ENCODE measurements at regions not wholly inside any gene's neighbourhood (a gene's known extent, or its start where the extent isn't known, plus 50 kb on each side); places are given as distances from the start of the nearest gene placed in this dataset.
A peak's percentile ranks its signal among the peaks of the same experiment; 100 is the strongest.
"Not testable (repeated sequence)": the region's sequence is repeated elsewhere in the genome, so short reads cannot be mapped to it uniquely, and the experiment has no call there.

DNA sequence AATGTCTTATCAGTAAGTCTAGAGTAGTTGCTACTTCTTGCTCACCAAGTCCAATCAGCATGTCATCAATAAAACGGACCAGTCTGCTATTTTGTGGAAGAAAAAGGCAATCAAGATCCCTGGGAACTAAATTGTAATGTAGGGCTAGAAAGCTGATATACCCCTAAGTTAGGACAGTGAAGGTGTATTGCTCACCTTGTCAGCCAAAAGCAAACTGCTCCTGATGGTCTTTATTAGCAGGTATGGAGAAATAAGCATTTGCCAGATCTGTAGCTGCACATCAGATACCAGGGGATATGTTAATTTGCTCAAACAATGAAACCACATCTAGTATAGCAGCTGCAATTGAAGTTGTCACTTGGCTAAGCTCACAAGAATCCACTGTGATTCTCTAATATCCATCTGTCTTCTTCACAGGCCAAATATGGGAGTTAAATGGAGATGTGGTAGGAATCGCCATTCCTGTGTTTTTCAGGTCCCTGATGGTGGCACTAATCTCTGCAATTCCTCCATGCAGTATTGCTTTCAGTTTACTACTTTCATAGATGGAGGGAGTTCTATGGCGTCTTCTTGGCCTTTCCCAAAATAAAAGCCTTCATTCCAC lies 75.0 kb downstream of the TMEM237 start:
- Histone ChIP-seq H3K27me3 (replicated peaks; ENCODE audit: control insufficient read depth, insufficient read depth, low read length) (no peaks in the 10 kb centered on the region), H3K4me3 (ENCODE audit: low read length) (no peak overlapping the region), H3K36me3 (ENCODE audit: control insufficient read depth, insufficient read depth, low read length, severe bottlenecking) (no peaks in the 10 kb centered on the region), H3K4me1 (ENCODE audit: control insufficient read depth, insufficient read depth, low read length) (no peaks in the 10 kb centered on the region), H3K9ac (ENCODE audit: low read length) (no peak overlapping the region), H3K9me3 (ENCODE audit: control insufficient read depth, low read length) (no peaks in the 10 kb centered on the region)
- no peak for DNase-seq (ENCODE audit: low read depth)

DNA sequence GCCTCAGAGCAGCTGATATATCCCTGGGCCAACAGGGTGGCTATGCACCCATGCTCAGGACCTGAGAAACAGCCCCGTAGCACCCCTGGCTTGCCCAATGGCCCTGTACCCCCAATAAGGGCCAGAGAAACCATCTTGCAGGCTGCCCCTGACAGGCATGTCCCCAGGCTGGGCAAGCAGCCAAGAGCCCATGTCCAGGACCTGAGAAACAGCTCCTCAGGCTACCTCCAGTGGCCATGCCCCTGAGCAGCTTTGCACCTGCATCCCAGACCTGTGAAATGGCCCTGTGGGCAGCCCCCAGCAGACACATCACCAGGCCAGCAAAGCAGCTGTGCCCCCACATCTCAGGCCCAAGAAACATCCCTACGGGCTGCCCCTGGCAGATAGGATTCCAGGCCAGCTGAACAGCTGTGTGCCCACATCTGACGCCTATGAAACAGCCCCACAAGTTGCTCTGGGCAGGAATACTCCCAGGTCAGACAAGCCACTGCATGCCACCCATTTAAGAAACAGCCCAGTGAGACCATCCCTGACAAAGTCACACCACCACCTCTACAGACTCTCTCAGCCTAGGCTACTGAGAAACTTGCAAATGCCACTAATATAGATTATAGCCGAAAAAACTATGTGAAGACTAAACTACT lies 84.1 kb downstream of the TMEM237 start:
- H3K9ac ChIP-seq (ENCODE audit: low read length), result no peak overlapping the region
- no peaks in the 10 kb centered on the region for H3K4me1 ChIP-seq (ENCODE audit: control insufficient read depth, insufficient read depth, low read length)
- H3K4me3 ChIP-seq (ENCODE audit: low read length), result no peak overlapping the region
- DNase-seq (ENCODE audit: low read depth), result no peak
- H3K9me3 ChIP-seq (ENCODE audit: control insufficient read depth, low read length), result no peaks in the 10 kb centered on the region
- H3K27me3 ChIP-seq (replicated peaks; ENCODE audit: control insufficient read depth, insufficient read depth, low read length), result peaks cover 4% of the 10 kb centered on the region
- H3K36me3 ChIP-seq (ENCODE audit: control insufficient read depth, insufficient read depth, low read length, severe bottlenecking), result no peaks in the 10 kb centered on the region

DNA sequence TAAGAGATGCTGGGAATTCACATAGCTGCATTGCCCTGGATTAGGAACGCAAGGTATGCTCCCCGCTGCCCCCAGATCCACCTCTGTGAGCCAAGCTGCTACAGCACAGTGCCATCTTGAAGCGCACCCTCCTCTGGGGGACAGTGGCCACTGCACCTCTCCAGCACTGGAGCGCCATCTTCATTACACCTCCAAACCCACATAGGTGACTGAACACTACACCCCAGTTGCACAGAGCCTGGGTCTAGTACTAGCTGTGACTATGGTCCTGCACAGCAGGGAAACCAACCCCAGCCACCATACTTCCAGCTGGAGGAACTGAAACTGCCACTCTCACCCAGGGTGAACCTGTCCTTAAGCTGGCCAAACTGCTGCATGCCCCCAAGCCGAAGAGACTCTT lies 84.6 kb downstream of the TMEM237 start:
- Histone ChIP-seq H3K4me1 (ENCODE audit: control insufficient read depth, insufficient read depth, low read length) (no peaks in the 10 kb centered on the region), H3K9me3 (ENCODE audit: control insufficient read depth, low read length) (no peaks in the 10 kb centered on the region), H3K4me3 (ENCODE audit: low read length) (no peak overlapping the region), H3K9ac (ENCODE audit: low read length) (no peak overlapping the region), H3K27me3 (replicated peaks; ENCODE audit: control insufficient read depth, insufficient read depth, low read length) (peaks cover 4% of the 10 kb centered on the region), H3K36me3 (ENCODE audit: control insufficient read depth, insufficient read depth, low read length, severe bottlenecking) (no peaks in the 10 kb centered on the region)
- DNase-seq (ENCODE audit: low read depth), result no peak

DNA sequence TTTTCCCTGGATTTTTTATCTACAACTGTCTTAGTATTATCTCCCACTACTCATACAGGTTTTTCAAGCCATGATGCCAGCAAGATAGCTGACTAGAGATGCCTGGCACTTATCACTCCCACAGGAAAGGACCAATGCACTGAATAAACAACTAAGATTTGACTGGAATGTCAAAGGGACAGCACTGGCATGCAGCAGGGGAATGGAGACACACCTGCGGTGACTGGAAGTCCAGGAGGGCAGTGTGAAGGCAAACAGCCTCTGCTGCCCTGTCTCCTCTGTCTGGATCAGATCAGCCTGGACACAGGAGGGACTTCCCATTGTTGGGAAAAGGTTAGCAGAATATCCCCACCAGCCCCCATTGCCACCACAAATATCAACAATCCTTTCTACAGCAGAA lies 85.1 kb downstream of the TMEM237 start:
- H3K4me3 ChIP-seq (ENCODE audit: low read length), result no peak overlapping the region
- H3K4me1 ChIP-seq (ENCODE audit: control insufficient read depth, insufficient read depth, low read length), result no peaks in the 10 kb centered on the region
- H3K9me3 ChIP-seq (ENCODE audit: control insufficient read depth, low read length), result no peaks in the 10 kb centered on the region
- no peak for DNase-seq (ENCODE audit: low read depth)
- peaks cover 4% of the 10 kb centered on the region for H3K27me3 ChIP-seq (replicated peaks; ENCODE audit: control insufficient read depth, insufficient read depth, low read length)
- H3K9ac ChIP-seq (ENCODE audit: low read length), result no peak overlapping the region
- H3K36me3 ChIP-seq (ENCODE audit: control insufficient read depth, insufficient read depth, low read length, severe bottlenecking), result no peaks in the 10 kb centered on the region

DNA sequence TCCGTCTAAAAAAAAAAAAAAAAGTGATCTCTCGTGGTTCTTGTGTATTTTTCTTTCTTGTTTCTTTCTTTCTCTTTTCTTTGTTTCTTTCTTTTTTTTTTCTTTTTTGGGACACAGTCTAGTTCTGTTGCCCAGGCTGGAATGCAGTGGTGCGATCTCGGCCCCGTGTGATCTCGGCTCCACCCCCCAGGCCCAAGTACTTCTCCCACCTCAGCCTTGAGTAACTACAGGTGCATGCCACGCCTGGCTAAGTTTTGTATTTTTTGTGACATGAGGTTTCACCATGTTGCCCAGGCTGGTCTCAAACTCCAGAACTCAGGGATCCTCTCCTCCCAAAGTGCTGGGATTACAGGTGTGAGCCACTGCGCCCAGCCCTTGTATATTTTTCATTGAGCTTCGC lies 91.4 kb downstream of the TMEM237 start:
- Histone ChIP-seq H3K9ac (ENCODE audit: low read length) (no peak overlapping the region), H3K4me1 (ENCODE audit: control insufficient read depth, insufficient read depth, low read length) (peaks cover under 1% of the 10 kb centered on the region)
- DNase-seq (ENCODE audit: low read depth), result no peak

DNA sequence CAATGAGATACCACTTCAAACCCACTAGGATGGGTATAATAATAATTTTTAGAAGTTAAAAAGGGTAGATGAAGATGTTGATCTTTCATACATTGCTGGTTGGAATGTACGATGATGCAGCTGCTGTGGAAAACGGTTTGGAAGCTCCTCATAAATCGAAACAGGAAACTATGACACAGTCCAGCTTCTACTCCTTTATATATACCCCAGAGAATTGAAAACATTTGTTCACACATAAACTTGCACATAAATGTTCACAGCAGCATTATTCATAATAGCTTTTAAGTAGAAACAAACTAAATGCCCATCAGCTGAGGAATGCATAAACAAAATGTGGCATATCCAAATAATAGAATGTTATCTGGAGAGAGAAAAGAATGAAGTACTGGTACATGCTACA lies 95.0 kb downstream of the STRADB start:
- Histone ChIP-seq H3K9me3 (ENCODE audit: control insufficient read depth, low read length) (no peaks in the 10 kb centered on the region), H3K36me3 (ENCODE audit: control insufficient read depth, insufficient read depth, low read length, severe bottlenecking) (no peaks in the 10 kb centered on the region), H3K9ac (ENCODE audit: low read length) (no peak overlapping the region), H3K27me3 (replicated peaks; ENCODE audit: control insufficient read depth, insufficient read depth, low read length) (no peaks in the 10 kb centered on the region), H3K4me3 (ENCODE audit: low read length) (no peak overlapping the region), H3K4me1 (ENCODE audit: control insufficient read depth, insufficient read depth, low read length) (peaks cover 5% of the 10 kb centered on the region)
- DNase-seq (ENCODE audit: low read depth), result peak; percentile 49

More for the DNA sequence above, 91.4 kb downstream of the TMEM237 start:
- no peak overlapping the region for H3K4me3 ChIP-seq (ENCODE audit: low read length)
- H3K36me3 ChIP-seq (ENCODE audit: control insufficient read depth, insufficient read depth, low read length, severe bottlenecking), result no peaks in the 10 kb centered on the region
- no peaks in the 10 kb centered on the region for H3K27me3 ChIP-seq (replicated peaks; ENCODE audit: control insufficient read depth, insufficient read depth, low read length)
- H3K9me3 ChIP-seq (ENCODE audit: control insufficient read depth, low read length), result no peaks in the 10 kb centered on the region

DNA sequence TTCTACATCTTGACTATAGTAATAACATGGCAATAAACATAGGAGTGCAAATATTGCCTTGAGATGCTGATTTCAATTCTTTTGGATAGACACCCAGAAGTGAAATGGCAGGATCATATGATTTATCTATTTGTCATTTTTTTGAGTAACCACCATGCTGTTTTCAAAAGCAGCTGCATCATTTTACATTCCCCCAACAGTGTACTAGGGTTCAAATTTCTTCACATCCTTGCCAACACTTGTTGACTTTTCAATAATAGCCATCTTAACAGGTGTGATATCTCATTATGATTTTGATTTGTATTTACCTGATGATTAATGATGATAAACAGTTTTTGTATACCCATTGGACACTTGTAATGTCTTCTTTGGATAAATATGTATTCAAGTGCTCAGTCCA lies 90.8 kb downstream of the STRADB start:
- H3K36me3 ChIP-seq (ENCODE audit: control insufficient read depth, insufficient read depth, low read length, severe bottlenecking), result no peaks in the 10 kb centered on the region
- peaks cover 29% of the 10 kb centered on the region for H3K9me3 ChIP-seq (ENCODE audit: control insufficient read depth, low read length)
- H3K9ac ChIP-seq (ENCODE audit: low read length), result no peak overlapping the region
- peaks cover 9% of the 10 kb centered on the region for H3K27me3 ChIP-seq (replicated peaks; ENCODE audit: control insufficient read depth, insufficient read depth, low read length)
- H3K4me1 ChIP-seq (ENCODE audit: control insufficient read depth, insufficient read depth, low read length), result peaks cover 5% of the 10 kb centered on the region
- H3K4me3 ChIP-seq (ENCODE audit: low read length), result no peak overlapping the region
- no peak for DNase-seq (ENCODE audit: low read depth)

DNA sequence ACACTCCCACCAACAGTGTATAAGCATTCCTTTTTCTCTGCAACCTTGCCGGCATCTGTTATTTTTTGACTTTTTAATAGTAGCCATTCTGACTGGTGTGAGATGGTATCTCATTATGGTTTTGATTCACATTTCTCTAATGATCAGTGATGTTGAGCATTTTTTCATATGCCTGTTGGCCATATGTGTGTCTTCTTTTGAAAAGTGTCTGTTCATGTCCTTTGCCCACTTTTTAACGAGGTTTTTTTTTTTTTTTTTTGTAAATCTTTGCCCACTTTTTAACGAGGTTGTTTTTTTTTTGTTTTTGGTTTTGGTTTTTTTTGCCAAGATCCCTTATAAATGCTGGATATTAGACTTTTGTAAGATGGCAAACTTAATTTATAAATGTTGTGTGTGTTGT lies 87.7 kb downstream of the STRADB start:
- not testable (repeated sequence) for DNase-seq (ENCODE audit: low read depth); H3K36me3 ChIP-seq (ENCODE audit: control insufficient read depth, insufficient read depth, low read length, severe bottlenecking); H3K9ac ChIP-seq (ENCODE audit: low read length); H3K4me3 ChIP-seq (ENCODE audit: low read length); H3K27me3 ChIP-seq (replicated peaks; ENCODE audit: control insufficient read depth, insufficient read depth, low read length); H3K4me1 ChIP-seq (ENCODE audit: control insufficient read depth, insufficient read depth, low read length)
- H3K9me3 ChIP-seq (ENCODE audit: control insufficient read depth, low read length), result peaks cover 38% of the 10 kb centered on the region

DNA sequence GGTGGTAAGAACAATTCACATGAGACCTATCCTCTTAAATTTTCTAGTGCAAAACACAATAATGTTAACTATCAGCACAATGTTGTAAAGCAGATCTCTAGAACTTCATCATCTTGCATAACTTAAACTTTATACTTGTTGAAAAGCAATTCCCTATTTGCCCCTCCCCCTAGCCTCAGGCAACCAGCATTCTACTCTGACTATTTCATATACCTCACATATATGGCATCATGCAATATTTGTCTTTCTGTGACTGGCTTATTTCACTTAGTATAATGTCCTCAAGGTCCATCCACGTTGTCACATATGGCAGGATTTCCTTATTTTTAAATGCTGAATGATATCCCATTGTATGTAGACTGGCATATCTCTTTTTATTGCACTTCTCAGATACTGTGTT lies 86.5 kb downstream of the STRADB start:
- Histone ChIP-seq H3K9ac (ENCODE audit: low read length) (no peak overlapping the region), H3K9me3 (ENCODE audit: control insufficient read depth, low read length) (peaks cover 51% of the 10 kb centered on the region), H3K4me1 (ENCODE audit: control insufficient read depth, insufficient read depth, low read length) (no peaks in the 10 kb centered on the region), H3K27me3 (replicated peaks; ENCODE audit: control insufficient read depth, insufficient read depth, low read length) (peaks cover 9% of the 10 kb centered on the region), H3K36me3 (ENCODE audit: control insufficient read depth, insufficient read depth, low read length, severe bottlenecking) (no peaks in the 10 kb centered on the region), H3K4me3 (ENCODE audit: low read length) (no peak overlapping the region)
- DNase-seq (ENCODE audit: low read depth), result no peak

DNA sequence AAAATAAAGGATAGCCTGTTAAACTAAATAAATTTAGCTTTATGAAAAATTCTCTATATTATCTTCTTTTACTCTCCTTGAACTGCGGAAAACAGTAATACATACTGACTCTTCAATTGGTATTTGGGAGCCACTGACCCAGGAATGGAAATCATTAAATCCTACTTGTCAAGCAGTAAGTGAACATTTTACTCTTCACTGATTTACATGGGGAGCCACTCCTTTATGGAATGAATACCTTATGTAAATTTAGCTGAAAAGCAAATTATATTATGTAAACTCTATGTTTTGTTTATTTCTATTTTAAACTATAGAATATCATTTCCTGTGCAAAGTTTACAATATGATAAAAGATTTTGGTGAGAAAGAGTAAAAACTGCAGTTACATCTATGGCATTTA lies 85.2 kb downstream of the STRADB start:
- Histone ChIP-seq H3K36me3 (ENCODE audit: control insufficient read depth, insufficient read depth, low read length, severe bottlenecking) (no peaks in the 10 kb centered on the region), H3K4me1 (ENCODE audit: control insufficient read depth, insufficient read depth, low read length) (peaks cover 5% of the 10 kb centered on the region), H3K9me3 (ENCODE audit: control insufficient read depth, low read length) (peaks cover 53% of the 10 kb centered on the region), H3K9ac (ENCODE audit: low read length) (no peak overlapping the region), H3K27me3 (replicated peaks; ENCODE audit: control insufficient read depth, insufficient read depth, low read length) (peaks cover 9% of the 10 kb centered on the region), H3K4me3 (ENCODE audit: low read length) (no peak overlapping the region)
- DNase-seq (ENCODE audit: low read depth), result no peak

DNA sequence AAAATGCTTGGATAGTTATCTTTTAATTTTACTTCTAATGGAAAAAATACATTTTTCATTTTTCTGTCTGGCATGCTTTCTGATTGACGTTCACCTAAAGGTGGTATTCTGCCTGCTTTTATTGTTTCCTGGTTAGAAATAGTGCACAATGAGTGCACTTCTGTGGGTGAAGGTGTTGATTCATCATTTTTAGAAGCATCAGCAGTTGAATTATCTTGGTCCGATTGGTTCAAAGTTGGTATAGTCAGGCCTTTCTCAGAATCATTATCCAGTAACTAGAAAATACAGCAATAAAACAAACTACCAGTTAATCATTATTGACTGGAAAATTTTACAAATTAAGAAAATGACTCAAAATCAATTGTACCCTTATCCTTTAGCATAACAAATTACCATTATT lies 84.5 kb downstream of the STRADB start:
- peaks cover 12% of the 10 kb centered on the region for H3K27me3 ChIP-seq (replicated peaks; ENCODE audit: control insufficient read depth, insufficient read depth, low read length)
- no peak overlapping the region for H3K9ac ChIP-seq (ENCODE audit: low read length)
- no peak for DNase-seq (ENCODE audit: low read depth)

More for the DNA sequence above, 84.5 kb downstream of the STRADB start:
- Histone ChIP-seq H3K4me1 (ENCODE audit: control insufficient read depth, insufficient read depth, low read length) (peaks cover 5% of the 10 kb centered on the region), H3K9me3 (ENCODE audit: control insufficient read depth, low read length) (peaks cover 53% of the 10 kb centered on the region), H3K4me3 (ENCODE audit: low read length) (no peak overlapping the region), H3K36me3 (ENCODE audit: control insufficient read depth, insufficient read depth, low read length, severe bottlenecking) (no peaks in the 10 kb centered on the region)

All from adipocyte (in vitro differentiated cells).